ENCODE measurements at regions not wholly inside any gene's neighbourhood (a gene's known extent, or its start where the extent isn't known, plus 50 kb on each side); places are given as distances from the start of the nearest gene placed in this dataset.

DNA sequence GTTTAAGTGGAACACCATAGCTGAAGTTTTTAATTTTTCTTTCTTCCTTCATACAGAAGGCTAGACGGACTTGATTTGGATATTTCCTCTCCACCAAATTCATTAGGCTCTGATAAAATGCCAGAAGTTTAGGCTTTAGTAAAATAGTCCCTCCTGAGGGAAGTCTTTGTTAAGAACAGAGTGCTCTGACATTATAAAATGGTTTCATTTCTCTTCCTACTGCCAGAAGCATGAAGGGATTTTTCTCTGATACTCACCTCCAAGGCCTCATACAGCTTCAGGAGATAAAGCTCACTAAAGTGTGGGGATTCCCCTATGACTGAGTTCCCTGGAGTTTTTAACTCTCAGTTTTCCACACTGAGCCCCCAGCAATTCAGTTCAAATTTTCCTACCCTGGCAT is 1489.6 kb downstream of the REEP3 start:
- intact Hi-C loops (cut with micrococcal nuclease): no loop called here
- H3K27me3 Mint-ChIP-seq (ENCODE audit: low read depth in 2 of 2): no peaks in the 10 kb centered on the region
- H3K27ac ChIP-seq (ENCODE audit: low read length): no peak overlapping the region
- no peak overlapping the region for H3K4me3 Mint-ChIP-seq
- DNase-seq (no peak), ATAC-seq (no peak)
- H3K27me3 ChIP-seq (ENCODE audit: control insufficient read depth, insufficient read depth, low read length): no peaks in the 10 kb centered on the region
- H3K9me3 Mint-ChIP-seq: peaks cover 14 to 20% of the 10 kb centered on the region in 2 donors
- TF ChIP-seq, protein P1, sequence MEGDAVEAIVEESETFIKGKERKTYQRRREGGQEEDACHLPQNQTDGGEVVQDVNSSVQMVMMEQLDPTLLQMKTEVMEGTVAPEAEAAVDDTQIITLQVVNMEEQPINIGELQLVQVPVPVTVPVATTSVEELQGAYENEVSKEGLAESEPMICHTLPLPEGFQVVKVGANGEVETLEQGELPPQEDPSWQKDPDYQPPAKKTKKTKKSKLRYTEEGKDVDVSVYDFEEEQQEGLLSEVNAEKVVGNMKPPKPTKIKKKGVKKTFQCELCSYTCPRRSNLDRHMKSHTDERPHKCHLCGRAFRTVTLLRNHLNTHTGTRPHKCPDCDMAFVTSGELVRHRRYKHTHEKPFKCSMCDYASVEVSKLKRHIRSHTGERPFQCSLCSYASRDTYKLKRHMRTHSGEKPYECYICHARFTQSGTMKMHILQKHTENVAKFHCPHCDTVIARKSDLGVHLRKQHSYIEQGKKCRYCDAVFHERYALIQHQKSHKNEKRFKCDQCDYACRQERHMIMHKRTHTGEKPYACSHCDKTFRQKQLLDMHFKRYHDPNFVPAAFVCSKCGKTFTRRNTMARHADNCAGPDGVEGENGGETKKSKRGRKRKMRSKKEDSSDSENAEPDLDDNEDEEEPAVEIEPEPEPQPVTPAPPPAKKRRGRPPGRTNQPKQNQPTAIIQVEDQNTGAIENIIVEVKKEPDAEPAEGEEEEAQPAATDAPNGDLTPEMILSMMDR (IDR thresholded peaks at IDR 0.05): no peak
- no peaks in the 10 kb centered on the region for H3K4me1 ChIP-seq (ENCODE audit: control insufficient read depth, insufficient read depth, low read length)
- no CpG with 5 or more reads among the region's 1 CpG for WGBS (ENCODE audit: insufficient coverage)
- H3K36me3 ChIP-seq (ENCODE audit: control insufficient read depth, insufficient read depth, low read length): no peaks in the 10 kb centered on the region
- H3K9me3 ChIP-seq (ENCODE audit: control insufficient read depth, insufficient read depth, low read length): no peaks in the 10 kb centered on the region
- H3K4me1 Mint-ChIP-seq: no peaks in the 10 kb centered on the region
- H3K27ac Mint-ChIP-seq: no peak overlapping the region
- H3K4me3 ChIP-seq (ENCODE audit: low read length): no peak overlapping the region
- peaks cover 11% of the 10 kb centered on the region for H3K36me3 Mint-ChIP-seq

DNA sequence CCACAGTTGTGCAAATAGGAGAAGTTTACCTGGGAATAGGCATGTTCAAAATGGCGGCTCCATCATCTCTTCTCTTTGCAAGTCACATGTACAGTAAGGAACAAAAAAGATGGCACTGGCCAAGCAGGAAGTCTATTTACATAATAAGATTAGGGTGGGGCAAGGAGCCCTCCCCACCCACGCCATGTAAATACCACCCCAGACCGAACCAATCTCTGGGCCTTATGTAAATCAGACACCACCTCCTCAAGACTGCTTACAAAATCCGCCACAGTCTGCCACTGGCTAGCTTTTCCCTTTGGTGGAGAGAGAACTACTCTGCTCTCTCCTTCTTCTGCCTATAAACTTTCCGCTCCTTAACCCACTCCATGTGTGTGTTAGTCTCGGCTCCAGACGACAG is 1496.3 kb downstream of the REEP3 start:
- H3K27me3 ChIP-seq (ENCODE audit: control insufficient read depth, insufficient read depth, low read length): no peaks in the 10 kb centered on the region
- H3K36me3 ChIP-seq (ENCODE audit: control insufficient read depth, insufficient read depth, low read length): no peaks in the 10 kb centered on the region
- H3K27ac ChIP-seq (ENCODE audit: low read length): no peak overlapping the region
- peaks cover 6% of the 10 kb centered on the region for H3K9me3 ChIP-seq (ENCODE audit: control insufficient read depth, insufficient read depth, low read length)
- no peak overlapping the region for H3K4me3 ChIP-seq (ENCODE audit: low read length)
- Mint-ChIP-seq H3K9me3 (peaks cover 21 to 38% of the 10 kb centered on the region in 2 donors), H3K27me3 (ENCODE audit: low read depth in 2 of 2) (no peaks in the 10 kb centered on the region), H3K4me1 (no peaks in the 10 kb centered on the region), H3K27ac (no peak overlapping the region), H3K36me3 (peaks cover 16% of the 10 kb centered on the region), H3K4me3 (no peak overlapping the region)
- no peak for DNase-seq
- WGBS (ENCODE audit: insufficient coverage): 92% methylated on average over 4 of the region's 7 CpGs
- H3K4me1 ChIP-seq (ENCODE audit: control insufficient read depth, insufficient read depth, low read length): no peaks in the 10 kb centered on the region
- TF ChIP-seq, protein P1 (IDR thresholded peaks at IDR 0.05): no peak
- intact Hi-C loops (cut with micrococcal nuclease): no loop called here
- no peak for ATAC-seq

DNA sequence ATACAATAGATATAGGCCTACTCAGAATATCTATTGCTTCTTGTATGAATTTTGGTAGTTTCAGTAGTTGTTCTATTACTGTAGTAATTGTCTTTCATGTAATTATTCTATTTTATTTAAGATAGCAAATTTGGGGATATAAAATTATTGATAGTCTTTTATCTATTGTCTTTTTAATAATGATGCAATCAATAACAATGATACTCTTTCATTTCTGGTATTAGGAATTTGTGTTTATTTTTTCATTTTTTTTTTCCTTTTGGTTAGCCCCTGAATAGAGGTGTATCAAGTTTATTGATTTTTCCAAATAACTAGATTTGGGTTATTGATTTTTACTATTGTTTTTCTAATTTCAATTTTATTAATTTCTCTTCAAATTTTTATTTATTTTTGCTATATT is 1503.7 kb downstream of the REEP3 start:
- Mint-ChIP-seq H3K4me1 (no peaks in the 10 kb centered on the region), H3K9me3 (peaks cover 16 to 24% of the 10 kb centered on the region in 2 donors), H3K27ac (no peak overlapping the region), H3K36me3 (peaks cover 8% of the 10 kb centered on the region), H3K4me3 (no peak overlapping the region), H3K27me3 (ENCODE audit: low read depth in 2 of 2) (no peaks in the 10 kb centered on the region)
- Histone ChIP-seq H3K4me1 (ENCODE audit: control insufficient read depth, insufficient read depth, low read length) (no peaks in the 10 kb centered on the region), H3K9me3 (ENCODE audit: control insufficient read depth, insufficient read depth, low read length) (no peaks in the 10 kb centered on the region), H3K36me3 (ENCODE audit: control insufficient read depth, insufficient read depth, low read length) (no peaks in the 10 kb centered on the region), H3K27ac (ENCODE audit: low read length) (no peak overlapping the region), H3K4me3 (ENCODE audit: low read length) (no peak overlapping the region), H3K27me3 (ENCODE audit: control insufficient read depth, insufficient read depth, low read length) (no peaks in the 10 kb centered on the region)
- ATAC-seq: no peak
- TF ChIP-seq, protein P1 (IDR thresholded peaks at IDR 0.05): no peak
- intact Hi-C loops (cut with micrococcal nuclease): no loop called here
- no peak for DNase-seq

DNA sequence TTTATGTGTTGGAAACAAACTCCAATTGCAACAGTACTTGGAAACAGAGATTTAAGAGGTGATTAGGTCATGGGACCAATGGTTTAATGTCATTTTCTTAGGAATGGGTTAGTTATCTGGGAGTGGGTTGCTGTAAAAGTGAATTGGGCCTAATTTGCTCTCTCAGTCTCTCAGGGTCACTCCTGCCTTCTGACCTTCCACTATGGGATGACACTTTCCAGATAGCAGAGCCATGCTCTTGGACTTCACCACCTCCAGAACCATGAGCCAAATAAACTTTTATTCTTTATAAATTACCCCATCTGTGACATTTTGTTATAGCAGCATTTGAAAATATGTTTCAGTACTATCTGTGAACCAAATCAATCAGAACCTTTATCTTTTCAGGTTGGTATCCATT is 1509.1 kb downstream of the REEP3 start:
- TF ChIP-seq, protein P1 (IDR thresholded peaks at IDR 0.05): no peak
- peaks cover 16% of the 10 kb centered on the region for H3K9me3 ChIP-seq (ENCODE audit: control insufficient read depth, insufficient read depth, low read length)
- H3K4me1 ChIP-seq (ENCODE audit: control insufficient read depth, insufficient read depth, low read length): no peaks in the 10 kb centered on the region
- Mint-ChIP-seq H3K36me3 (no peaks in the 10 kb centered on the region), H3K4me3 (no peak overlapping the region), H3K27me3 (ENCODE audit: low read depth in 2 of 2) (no peaks in the 10 kb centered on the region), H3K9me3 (peaks cover 5 to 20% of the 10 kb centered on the region in 2 donors), H3K27ac (no peak overlapping the region), H3K4me1 (no peaks in the 10 kb centered on the region)
- DNase-seq (no peak), ATAC-seq (no peak)
- intact Hi-C loops (cut with micrococcal nuclease): no loop called here
- no peak overlapping the region for H3K27ac ChIP-seq (ENCODE audit: low read length)
- H3K36me3 ChIP-seq (ENCODE audit: control insufficient read depth, insufficient read depth, low read length): no peaks in the 10 kb centered on the region
- no peaks in the 10 kb centered on the region for H3K27me3 ChIP-seq (ENCODE audit: control insufficient read depth, insufficient read depth, low read length)
- no peak overlapping the region for H3K4me3 ChIP-seq (ENCODE audit: low read length)

Data from natural killer cell (primary cell).